ENCODE measurements at regions not wholly inside any gene's neighbourhood (a gene's known extent, or its start where the extent isn't known, plus 50 kb on each side); places are given as distances from the start of the nearest gene placed in this dataset.

DNA sequence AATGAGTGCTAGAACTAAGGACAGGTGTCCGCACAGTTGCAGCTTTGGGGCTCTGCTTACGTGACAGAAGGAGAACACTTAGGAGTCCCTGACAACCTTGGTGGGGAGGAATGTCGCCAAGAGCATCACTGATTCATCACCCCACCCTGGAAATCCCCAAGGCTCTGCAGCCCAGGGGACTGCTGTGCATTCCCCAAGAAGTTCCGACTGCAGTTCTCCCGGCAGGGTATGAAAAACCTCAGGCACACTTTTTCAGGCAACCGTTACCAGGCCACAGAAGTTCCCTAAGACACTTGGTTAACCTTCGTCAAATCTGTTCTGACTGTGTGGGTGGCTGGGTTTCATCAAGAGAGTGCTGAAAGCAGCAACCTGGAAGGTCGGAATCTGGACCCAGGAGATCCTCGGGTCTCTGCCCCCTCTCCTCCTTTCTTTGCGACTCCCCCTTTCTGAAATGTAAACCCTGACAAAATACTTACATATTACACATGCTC is 192.1 kb upstream of the CXCR4 start:
- TF ChIP-seq, protein P1, sequence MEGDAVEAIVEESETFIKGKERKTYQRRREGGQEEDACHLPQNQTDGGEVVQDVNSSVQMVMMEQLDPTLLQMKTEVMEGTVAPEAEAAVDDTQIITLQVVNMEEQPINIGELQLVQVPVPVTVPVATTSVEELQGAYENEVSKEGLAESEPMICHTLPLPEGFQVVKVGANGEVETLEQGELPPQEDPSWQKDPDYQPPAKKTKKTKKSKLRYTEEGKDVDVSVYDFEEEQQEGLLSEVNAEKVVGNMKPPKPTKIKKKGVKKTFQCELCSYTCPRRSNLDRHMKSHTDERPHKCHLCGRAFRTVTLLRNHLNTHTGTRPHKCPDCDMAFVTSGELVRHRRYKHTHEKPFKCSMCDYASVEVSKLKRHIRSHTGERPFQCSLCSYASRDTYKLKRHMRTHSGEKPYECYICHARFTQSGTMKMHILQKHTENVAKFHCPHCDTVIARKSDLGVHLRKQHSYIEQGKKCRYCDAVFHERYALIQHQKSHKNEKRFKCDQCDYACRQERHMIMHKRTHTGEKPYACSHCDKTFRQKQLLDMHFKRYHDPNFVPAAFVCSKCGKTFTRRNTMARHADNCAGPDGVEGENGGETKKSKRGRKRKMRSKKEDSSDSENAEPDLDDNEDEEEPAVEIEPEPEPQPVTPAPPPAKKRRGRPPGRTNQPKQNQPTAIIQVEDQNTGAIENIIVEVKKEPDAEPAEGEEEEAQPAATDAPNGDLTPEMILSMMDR (IDR thresholded peaks at IDR 0.05; ENCODE audit: borderline replicate concordance, extremely low read depth, low read length, poor library complexity, severe bottlenecking): no peak
- TF ChIP-seq EZH2 (IDR thresholded peaks at IDR 0.05; ENCODE audit: borderline replicate concordance, low read depth, low read length, severe bottlenecking): no peak

Data from DND-41 (cell line).